ENCODE measurements at regions not wholly inside any gene's neighbourhood (a gene's known extent, or its start where the extent isn't known, plus 50 kb on each side); places are given as distances from the start of the nearest gene placed in this dataset.
A peak's percentile ranks its signal among the peaks of the same experiment; 100 is the strongest.

DNA sequence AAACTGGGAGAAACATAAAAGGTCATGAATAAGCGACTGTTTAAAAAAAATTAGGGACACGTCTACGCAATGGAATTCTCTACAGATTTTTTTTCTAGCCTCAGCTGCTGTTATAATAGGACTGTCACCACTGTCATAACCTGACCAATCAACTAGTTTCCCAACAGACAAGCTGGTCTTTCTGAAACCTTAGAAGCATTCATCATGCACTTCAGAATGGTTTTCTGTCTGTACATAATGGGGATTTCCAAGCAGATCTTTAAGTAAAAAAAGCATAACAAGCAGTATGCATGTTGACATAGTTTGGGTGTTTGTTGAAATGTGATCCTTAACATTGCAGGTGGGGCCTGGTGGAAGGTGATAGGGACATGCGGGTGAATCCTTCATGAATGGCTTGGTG, 58.3 kb upstream of the SEMA6A start:
- DNase-seq (ENCODE audit: extremely low spot score): no peak
- TF ChIP-seq, protein P1, sequence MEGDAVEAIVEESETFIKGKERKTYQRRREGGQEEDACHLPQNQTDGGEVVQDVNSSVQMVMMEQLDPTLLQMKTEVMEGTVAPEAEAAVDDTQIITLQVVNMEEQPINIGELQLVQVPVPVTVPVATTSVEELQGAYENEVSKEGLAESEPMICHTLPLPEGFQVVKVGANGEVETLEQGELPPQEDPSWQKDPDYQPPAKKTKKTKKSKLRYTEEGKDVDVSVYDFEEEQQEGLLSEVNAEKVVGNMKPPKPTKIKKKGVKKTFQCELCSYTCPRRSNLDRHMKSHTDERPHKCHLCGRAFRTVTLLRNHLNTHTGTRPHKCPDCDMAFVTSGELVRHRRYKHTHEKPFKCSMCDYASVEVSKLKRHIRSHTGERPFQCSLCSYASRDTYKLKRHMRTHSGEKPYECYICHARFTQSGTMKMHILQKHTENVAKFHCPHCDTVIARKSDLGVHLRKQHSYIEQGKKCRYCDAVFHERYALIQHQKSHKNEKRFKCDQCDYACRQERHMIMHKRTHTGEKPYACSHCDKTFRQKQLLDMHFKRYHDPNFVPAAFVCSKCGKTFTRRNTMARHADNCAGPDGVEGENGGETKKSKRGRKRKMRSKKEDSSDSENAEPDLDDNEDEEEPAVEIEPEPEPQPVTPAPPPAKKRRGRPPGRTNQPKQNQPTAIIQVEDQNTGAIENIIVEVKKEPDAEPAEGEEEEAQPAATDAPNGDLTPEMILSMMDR (IDR thresholded peaks at IDR 0.05; ENCODE audit: control extremely low read depth, extremely low read depth, low read depth, missing control alignments): no peak
- CTCF ChIA-PET: interaction anchor here (1.5 kb wide), 1 partner anchor 16 kb away, joined by 4 read pairs; no protein-coding TSS in a partner anchor
- POLR2A ChIA-PET: no interaction called here

DNA sequence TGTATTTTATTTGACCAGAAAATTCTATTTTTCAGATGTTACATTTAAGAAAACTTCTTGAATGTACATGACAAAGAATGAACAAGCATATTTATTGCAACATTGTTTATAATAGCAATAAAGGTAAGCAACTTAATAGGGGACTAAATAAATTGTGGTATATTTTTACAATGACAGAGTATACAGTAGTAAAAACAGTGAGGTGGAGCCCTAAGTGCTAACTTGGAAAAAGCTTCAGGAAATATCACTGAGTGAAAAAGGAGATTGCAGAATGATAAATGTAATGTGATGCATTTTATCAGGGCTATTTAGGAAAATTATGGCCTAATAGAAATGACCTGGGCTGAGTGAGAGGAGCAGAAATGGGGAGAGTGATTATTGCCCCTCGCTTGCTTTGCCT, 56.5 kb upstream of the SEMA6A start:
- TF ChIP-seq, protein P1 (IDR thresholded peaks at IDR 0.05; ENCODE audit: control extremely low read depth, extremely low read depth, low read depth, missing control alignments): no peak
- ChIA-PET CTCF (interaction anchor here (1.5 kb wide), 1 partner anchor 14 kb away, joined by 4 read pairs; no protein-coding TSS in a partner anchor), POLR2A (no interaction called here)

DNA sequence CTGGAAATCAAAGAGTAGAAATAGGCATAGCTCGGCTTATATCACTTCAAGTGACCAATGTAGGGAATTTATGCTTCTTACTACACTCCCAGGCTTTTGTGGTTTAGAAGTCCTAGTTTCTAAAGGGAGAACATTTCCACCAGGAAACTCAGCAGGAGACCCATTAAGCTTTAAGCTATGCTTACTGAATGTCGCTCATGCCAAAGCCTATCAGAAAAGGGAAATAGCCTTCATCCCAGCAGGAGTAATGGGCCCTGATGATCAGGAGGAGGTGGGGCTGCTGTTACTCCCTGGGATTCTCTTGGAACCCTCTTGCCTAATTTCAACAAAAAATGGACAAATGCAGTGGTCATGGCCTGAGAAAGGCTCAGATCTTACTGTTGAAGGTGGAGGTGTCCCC, 54.5 kb upstream of the SEMA6A start:
- CTCF ChIA-PET: interaction anchor here (1.4 kb wide), 1 partner anchor 53 kb away, joined by 5 read pairs; no protein-coding TSS in a partner anchor
- TF ChIP-seq, protein P1 (IDR thresholded peaks at IDR 0.05; ENCODE audit: control extremely low read depth, extremely low read depth, low read depth, missing control alignments): no peak
- POLR2A ChIA-PET: no interaction called here
- no peak for DNase-seq (ENCODE audit: extremely low spot score)

More for the DNA sequence above, 56.5 kb upstream of the SEMA6A start:
- no peak for DNase-seq (ENCODE audit: extremely low spot score)

DNA sequence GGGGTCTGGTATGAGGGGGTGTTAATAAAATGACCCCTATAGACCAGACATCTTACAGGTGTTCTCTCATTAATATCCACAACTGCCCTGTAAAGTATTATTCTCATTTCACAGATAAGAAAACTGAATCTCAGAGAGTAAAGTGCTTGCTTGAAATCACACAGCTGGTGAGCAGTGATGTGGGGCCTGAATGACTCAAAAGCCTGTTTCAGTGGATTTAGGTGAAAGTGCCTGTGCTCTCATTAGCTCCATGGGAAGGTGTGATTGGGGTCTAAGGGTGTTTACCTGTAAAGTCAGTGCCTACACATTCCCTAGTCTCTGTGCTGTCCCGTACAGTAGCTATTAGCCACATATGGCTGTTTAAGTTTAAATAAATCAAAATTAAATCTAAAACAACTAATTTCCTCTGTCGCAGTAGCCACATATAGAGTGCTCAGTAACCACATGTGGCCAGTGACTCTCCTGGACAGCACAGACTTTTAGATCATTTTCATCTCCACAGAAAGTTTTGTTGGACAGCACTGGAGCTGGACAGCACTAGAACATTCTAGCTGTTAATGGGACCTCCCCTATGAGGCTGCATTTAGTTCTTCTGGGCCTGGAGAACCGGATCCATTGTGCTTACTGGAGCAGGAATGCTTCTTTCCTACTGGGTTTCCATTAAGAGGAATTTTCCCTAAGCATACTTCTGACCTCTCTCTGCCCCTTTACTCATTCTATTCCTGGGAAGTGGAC, 52.5 kb upstream of the SEMA6A start:
- POLR2A ChIA-PET: no interaction called here
- peak; percentile 29 for DNase-seq (ENCODE audit: extremely low spot score)
- TF ChIP-seq, protein P1 (IDR thresholded peaks at IDR 0.05; ENCODE audit: control extremely low read depth, extremely low read depth, low read depth, missing control alignments): no peak
- CTCF ChIA-PET: interaction anchor here (0.7 to 2.5 kb wide), 7 partner anchors 8 to 30 kb away, joined by 3 to 13 read pairs (median 3); no protein-coding TSS in a partner anchor

DNA sequence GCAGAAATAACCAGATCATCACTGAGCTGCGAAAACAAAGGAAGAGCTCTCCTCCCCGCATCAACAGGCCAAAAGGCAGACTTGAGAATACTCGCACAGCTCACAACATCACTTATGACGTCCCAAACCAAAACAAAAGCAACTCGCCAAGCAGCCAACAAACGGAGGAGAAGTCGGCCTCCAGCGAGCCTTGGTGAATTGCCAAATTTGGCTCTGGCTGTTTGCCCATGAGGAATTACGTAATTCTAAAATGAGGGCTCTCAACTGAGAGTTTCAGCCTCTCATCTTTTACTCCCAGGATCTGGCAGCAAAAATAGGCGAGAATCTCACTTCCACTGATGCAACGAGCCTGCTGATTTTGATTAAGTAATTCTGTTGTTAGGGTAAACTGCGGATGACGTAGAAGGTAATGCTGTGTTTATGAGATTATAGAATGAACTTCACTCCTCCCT, 51.7 kb upstream of the SEMA6A start:
- DNase-seq (ENCODE audit: extremely low spot score): no peak
- TF ChIP-seq, protein P1 (IDR thresholded peaks at IDR 0.05; ENCODE audit: control extremely low read depth, extremely low read depth, low read depth, missing control alignments): no peak
- POLR2A ChIA-PET: no interaction called here
- CTCF ChIA-PET: interaction anchor here (1.2 to 2.5 kb wide), 4 partner anchors 11 to 51 kb away, joined by 3 to 13 read pairs (median 5); no protein-coding TSS in a partner anchor
